SK-N-MC (cell line): ENCODE measurements at regions not wholly inside any gene's neighbourhood (a gene's known extent, or its start where the extent isn't known, plus 50 kb on each side); places are given as distances from the start of the nearest gene placed in this dataset.
A peak's percentile ranks its signal among the peaks of the same experiment; 100 is the strongest.

Source experiments
- DNase-seq: peaks from one replicate; pipeline ENCODE4 v3.0.0-alpha.2; 2011; ENCODE audit warnings: low read depth, low spot score
- H3K27ac ChIP-seq: fragments of 200-600 bp; sonication (generic); 2 replicates; pipeline ENCODE4 v1.5.1; 2016; ENCODE audit warnings: mixed run types
- H3K36me3 ChIP-seq: fragments of 200-600 bp; sonication (generic); 2 replicates; pipeline ENCODE4 v1.6.1; 2017; ENCODE audit warnings: antibody characterized with exemption, low read length, mixed read lengths; ENCODE audit not compliant: insufficient read depth
- H3K4me3 ChIP-seq: fragments of 200-600 bp; sonication (generic); 2 replicates; pipeline ENCODE4 v1.5.1; 2016
- H3K9ac ChIP-seq: fragments of 200-600 bp; sonication (generic); 2 replicates; pipeline ENCODE4 v1.8.0; 2017; ENCODE audit warnings: mixed run types, mixed read lengths; ENCODE audit not compliant: insufficient read length
- H3K9me3 ChIP-seq: fragments of 200-600 bp; sonication (generic); 2 replicates; pipeline ENCODE4 v1.6.1; 2017; ENCODE audit warnings: low read depth, mild to moderate bottlenecking, antibody characterized with exemption, low read length, moderate library complexity, mixed read lengths
- EZH2 ChIP-seq: fragments of 200-600 bp; sonication (generic); IDR thresholded peaks from one replicate; pipeline ENCODE4 v1.6.1; 2017; ENCODE audit warnings: antibody characterized with exemption
- FOXP2 ChIP-seq: optimal IDR thresholded peaks from 2 replicates; pipeline ENCODE3; 2011; ENCODE audit warnings: mild to moderate bottlenecking, moderate library complexity; ENCODE audit not compliant: insufficient read depth; ENCODE audit errors: extremely low read length, control extremely low read depth
- POLR2AphosphoS5 ChIP-seq: IDR thresholded peaks from 2 replicates; pipeline ENCODE4 v1.6.1; 2012; ENCODE audit warnings: mild to moderate bottlenecking, low read depth, low read length, borderline replicate concordance

GRCh38 chr13:39233519-39233918 is 195.3 kb downstream of the NHLRC3 start:
- H3K36me3 ChIP-seq, result no peaks in the 10 kb centered on the region
- TF ChIP-seq POLR2AphosphoS5, result no peak
- no peak for TF ChIP-seq FOXP2
- TF ChIP-seq EZH2, result no peak
- no peak overlapping the region for H3K4me3 ChIP-seq

GRCh38 chr13:39244561-39245230 is 206.4 kb downstream of the NHLRC3 start:
- Histone ChIP-seq H3K9me3 (no peaks in the 10 kb centered on the region), H3K4me3 (no peak overlapping the region), H3K9ac (no peak overlapping the region), H3K36me3 (no peaks in the 10 kb centered on the region), H3K27ac (no peak overlapping the region)
- TF ChIP-seq FOXP2, result no peak
- TF ChIP-seq POLR2AphosphoS5, result no peak
- no peak for TF ChIP-seq EZH2
- DNase-seq, result no peak

More at GRCh38 chr13:39233519-39233918, 195.3 kb downstream of the NHLRC3 start:
- Histone ChIP-seq H3K9me3 (no peaks in the 10 kb centered on the region), H3K9ac (no peak overlapping the region), H3K27ac (no peak overlapping the region)
- no peak for DNase-seq

GRCh38 chr13:39245688-39246087 is 207.4 kb downstream of the NHLRC3 start:
- Histone ChIP-seq H3K27ac (no peak overlapping the region), H3K4me3 (no peak overlapping the region), H3K36me3 (no peaks in the 10 kb centered on the region), H3K9me3 (no peaks in the 10 kb centered on the region), H3K9ac (no peak overlapping the region)
- no peak for TF ChIP-seq POLR2AphosphoS5
- TF ChIP-seq FOXP2, result no peak
- no peak for TF ChIP-seq EZH2
- no peak for DNase-seq

- Histone ChIP-seq H3K27ac (no peak overlapping the region), H3K4me3 (no peak overlapping the region), H3K9ac (no peak overlapping the region), H3K9me3 (peaks cover 2% of the 10 kb centered on the region; the same call in 1 of the 2 replicates), H3K36me3 (peaks cover 1% of the 10 kb centered on the region; the same call in 1 of the 2 replicates)
- no peak for TF ChIP-seq POLR2AphosphoS5
- no peak for TF ChIP-seq EZH2
- no peak for TF ChIP-seq FOXP2
- no peak for DNase-seq
Measured at GRCh38 chr13:39249982-39250381, 211.7 kb downstream of the NHLRC3 start.

- DNase-seq, result no peak
- no peak for TF ChIP-seq POLR2AphosphoS5
- TF ChIP-seq FOXP2, result no peak
- no peak for TF ChIP-seq EZH2
- peaks cover 6% of the 10 kb centered on the region for H3K36me3 ChIP-seq
- peaks cover 6% of the 10 kb centered on the region; the same call in 1 of the 2 replicates for H3K9me3 ChIP-seq
- H3K9ac ChIP-seq, result no peak overlapping the region
- H3K4me3 ChIP-seq, result no peak overlapping the region
- no peak overlapping the region for H3K27ac ChIP-seq
Measured at GRCh38 chr13:39250440-39250839, 212.2 kb downstream of the NHLRC3 start.

- TF ChIP-seq FOXP2, result no peak
- no peak for TF ChIP-seq EZH2
- no peak for TF ChIP-seq POLR2AphosphoS5
- Histone ChIP-seq H3K9ac (no peak overlapping the region), H3K4me3 (peak overlapping the region; percentile 7; the same call in 1 of the 2 replicates), H3K27ac (peak overlapping the region; percentile 51; the same call in 1 of the 2 replicates), H3K9me3 (peaks cover 9% of the 10 kb centered on the region; the same call in 1 of the 2 replicates), H3K36me3 (peaks cover 10% of the 10 kb centered on the region)
- DNase-seq, result no peak
Measured at GRCh38 chr13:39251340-39251739, 213.1 kb downstream of the NHLRC3 start.

- DNase-seq, result no peak
- H3K9me3 ChIP-seq, result peaks cover 9% of the 10 kb centered on the region; the same call in 1 of the 2 replicates
- H3K9ac ChIP-seq, result no peak overlapping the region
- no peak for TF ChIP-seq EZH2
- TF ChIP-seq FOXP2, result no peak
- no peak for TF ChIP-seq POLR2AphosphoS5
- H3K27ac ChIP-seq, result peak overlapping the region; percentile 80
- H3K36me3 ChIP-seq, result peaks cover 10% of the 10 kb centered on the region
- H3K4me3 ChIP-seq, result peak overlapping the region; percentile 11; the same call in 1 of the 2 replicates
Measured at GRCh38 chr13:39253774-39254173, 215.5 kb downstream of the NHLRC3 start.

- Histone ChIP-seq H3K9ac (no peak overlapping the region), H3K4me3 (0 out of 2 replicates have a peak overlapping the region, but pooled peaks have one; percentile 11), H3K9me3 (peaks cover 9% of the 10 kb centered on the region; the same call in 1 of the 2 replicates), H3K36me3 (peaks cover 10% of the 10 kb centered on the region), H3K27ac (peak overlapping the region; percentile 80; the same call in 1 of the 2 replicates)
- no peak for DNase-seq
- TF ChIP-seq POLR2AphosphoS5, result no peak
- TF ChIP-seq EZH2, result no peak
- TF ChIP-seq FOXP2, result no peak
Measured at GRCh38 chr13:39254601-39255000, 216.3 kb downstream of the NHLRC3 start.

- H3K9me3 ChIP-seq, result peaks cover 9% of the 10 kb centered on the region; the same call in 1 of the 2 replicates
- H3K27ac ChIP-seq, result no peak overlapping the region
- H3K36me3 ChIP-seq, result peaks cover 10% of the 10 kb centered on the region
- TF ChIP-seq FOXP2, result no peak
- TF ChIP-seq EZH2, result no peak
- no peak for TF ChIP-seq POLR2AphosphoS5
- no peak overlapping the region for H3K9ac ChIP-seq
- no peak for DNase-seq
- no peak overlapping the region for H3K4me3 ChIP-seq
Measured at GRCh38 chr13:39257642-39258041, 219.4 kb downstream of the NHLRC3 start.
